GM12878 (cell line): ENCODE measurements at regions not wholly inside any gene's neighbourhood (a gene's known extent, or its start where the extent isn't known, plus 50 kb on each side); places are given as distances from the start of the nearest gene placed in this dataset.

Source experiments
- ATAC-seq: fragments of 200-7000 bp; cut with Tn5 transposase; 3 replicates; pipeline ENCODE4 v1.9.1; 2020; ENCODE audit warnings: mild to moderate bottlenecking, moderate library complexity
- BruUV-seq: library from RNA; stranded (reverse); fragments of 400-500 nt; replicated peaks from 2 replicates; lab custom pipeline; 2021; lab: Mats Ljungman, UMichigan
- CTCF ChIA-PET: fragments of 300-600 bp; sonication (Branson Sonifier 250); formaldehyde crosslinking; extraction: SDS; loops from one replicate; lab custom pipeline; 2021; ENCODE audit warnings: inconsistent platforms; lab: Yijun Ruan, JAX
- POLR2A ChIA-PET: fragments of 350-600 bp; formaldehyde crosslinking; extraction: SDS; loops from one replicate; lab custom pipeline; 2021; ENCODE audit warnings: inconsistent platforms; lab: Charles Lee
- RAD21 ChIA-PET: fragments of 300-600 bp; sonication (Branson Sonifier 250); formaldehyde crosslinking; loops from one replicate; lab custom pipeline; 2023; ENCODE audit warnings: antibody characterized with exemption; ENCODE audit not compliant: unreplicated experiment; lab: Charles Lee
- SMC1A ChIA-PET: fragments of 300-600 bp; sonication (Branson Sonifier 250); formaldehyde crosslinking; loops from one replicate; lab custom pipeline; 2023; ENCODE audit not compliant: unreplicated experiment, uncharacterized antibody; lab: Charles Lee
- DNase-seq: peaks from one replicate; pipeline ENCODE4 v3.0.0-alpha.2; 2011; ENCODE audit warnings: low read depth, low spot score
- FAIRE-seq: peaks from 3 replicates; lab custom pipeline; 2011; peaks lifted over from hg19 to GRCh38; lab: Jason Lieb, UNC
- H2AFZ ChIP-seq: 2 replicates; pipeline ENCODE4 v1.6.0; 2011; ENCODE audit warnings: low read depth, low read length, control low read depth; ENCODE audit not compliant: control insufficient read depth
- H3K27ac ChIP-seq: 2 replicates; pipeline ENCODE4 v1.5.1; 2011; ENCODE audit warnings: control low read depth; ENCODE audit not compliant: control insufficient read depth, insufficient read depth
- H3K27me3 ChIP-seq, 2 experiments: replicated peaks in 1 of 2; 2 replicates each; pipeline versions ENCODE4 v1.6.0 to v1.6.1; 2011; ENCODE audit warnings: low read length in 1 of 2; ENCODE audit not compliant: control insufficient read depth in 2 of 2, insufficient read depth in 2 of 2
- H3K36me3 ChIP-seq, 2 experiments: 2 replicates each; pipeline ENCODE4 v1.5.1; 2011; ENCODE audit warnings: low read length in 1 of 2; ENCODE audit not compliant: control insufficient read depth in 2 of 2, insufficient read depth in 2 of 2
- H3K4me1 ChIP-seq: 2 replicates; pipeline ENCODE4 v1.6.1; 2011; ENCODE audit warnings: mild to moderate bottlenecking, low read length, moderate library complexity, mixed read lengths; ENCODE audit not compliant: control insufficient read depth, insufficient read depth
- H3K4me2 ChIP-seq: 2 replicates; pipeline ENCODE4 v1.6.0; 2011; ENCODE audit warnings: control low read depth; ENCODE audit not compliant: control insufficient read depth, insufficient read depth
- H3K4me3 ChIP-seq: fragments of 200-600 bp; sonication (generic); 2 replicates; pipeline ENCODE4 v1.5.1; 2016
- H3K79me2 ChIP-seq: 2 replicates; pipeline ENCODE4 v1.6.0; 2011; ENCODE audit warnings: low read length; ENCODE audit not compliant: control insufficient read depth, insufficient read depth
- H3K9ac ChIP-seq: 2 replicates; pipeline ENCODE4 v1.8.0; 2011; ENCODE audit warnings: low read length, control low read depth, mixed read lengths; ENCODE audit not compliant: control insufficient read depth, insufficient read depth
- H3K9me3 ChIP-seq: replicated peaks from 3 replicates; pipeline ENCODE4 v1.5.1; 2011; ENCODE audit warnings: mild to moderate bottlenecking, low read length; ENCODE audit not compliant: control insufficient read depth, insufficient read depth
- H4K20me1 ChIP-seq: 2 replicates; pipeline ENCODE4 v1.6.0; 2011; ENCODE audit not compliant: control insufficient read depth, insufficient read depth
- EZH2 ChIP-seq: IDR thresholded peaks from 2 replicates; pipeline ENCODE4 v1.6.1; 2012; ENCODE audit warnings: low read depth, mild to moderate bottlenecking, control low read depth, inconsistent platforms, low read length, borderline replicate concordance; ENCODE audit not compliant: control insufficient read depth
- FOXM1 ChIP-seq: IDR thresholded peaks from 2 replicates; pipeline ENCODE4 v1.6.1; 2012; ENCODE audit warnings: low read depth, mild to moderate bottlenecking, inconsistent platforms, low read length, moderate library complexity
- KLF5 ChIP-seq: fragments of 450-650 bp; IDR thresholded peaks from 2 replicates; pipeline ENCODE4 v1.6.1; 2014; ENCODE audit warnings: mild to moderate bottlenecking; ENCODE audit not compliant: partially characterized antibody
- MEF2A ChIP-seq: IDR thresholded peaks from 2 replicates; pipeline ENCODE4 v1.6.1; 2011; ENCODE audit warnings: low read depth, mild to moderate bottlenecking, low read length, moderate library complexity; ENCODE audit not compliant: insufficient read depth
- POLR2A ChIP-seq: IDR thresholded peaks from 2 replicates; pipeline ENCODE4 v1.6.1; 2011; ENCODE audit warnings: low read depth, mild to moderate bottlenecking, low read length
- SMAD5 ChIP-seq: IDR thresholded peaks from 2 replicates; pipeline ENCODE4 v1.6.1; 2016; ENCODE audit warnings: antibody characterized with exemption, low read depth
- SREBF1 ChIP-seq: IDR thresholded peaks from 2 replicates; pipeline ENCODE4 v1.6.1; 2012; ENCODE audit warnings: mild to moderate bottlenecking, low read length
- TCF7 ChIP-seq: IDR thresholded peaks from 2 replicates; pipeline ENCODE4 v1.6.1; 2014; ENCODE audit warnings: antibody characterized with exemption, borderline replicate concordance
- ZBED1 ChIP-seq: IDR thresholded peaks from 2 replicates; pipeline ENCODE4 v1.6.1; 2016; ENCODE audit warnings: borderline replicate concordance
- ZNF384 ChIP-seq: IDR thresholded peaks from 2 replicates; pipeline ENCODE4 v1.6.1; 2012; ENCODE audit warnings: low read depth, mild to moderate bottlenecking, low read length, improper control_type of control experiment, borderline replicate concordance
- ZSCAN29 ChIP-seq: fragments of 450-650 bp; IDR thresholded peaks from 2 replicates; pipeline ENCODE4 v1.6.1; 2017; ENCODE audit warnings: mild to moderate bottlenecking, moderate library complexity
- WGBS: methylation state at CpG from one replicate; pipeline ENCODE4 v1.1.6; 2016; ENCODE audit warnings: low lambda C conversion rate; ENCODE audit not compliant: insufficient replicate concordance, insufficient coverage; ENCODE audit errors: missing lambda C conversion rate; 5-methylcytosine and 5-hydroxymethylcytosine counted together
- in situ Hi-C: fragments of 300-500 bp; cut with MboI; formaldehyde crosslinking; loops from 9 replicates; pipeline ENCODE4 v1.14.3; 2018; ENCODE audit warnings: mixed read lengths
- intact Hi-C: fragments of 100-400 bp; cut with micrococcal nuclease; formaldehyde crosslinking; loops from one replicate; pipeline ENCODE4 v1.14.2; 2022; ENCODE audit not compliant: unreplicated experiment
- TF ChIP-seq, protein P1 (sequence below): fragments of 150-350 bp; IDR thresholded peaks from 2 replicates; pipeline ENCODE4 v1.6.1; 2014; ENCODE audit warnings: mild to moderate bottlenecking, low read depth, low read length
- TF ChIP-seq, protein P2 (sequence below): fragments of 150-350 bp; IDR thresholded peaks from 2 replicates; pipeline ENCODE4 v1.6.1; 2016; ENCODE audit warnings: low read depth, low read length

DNA sequence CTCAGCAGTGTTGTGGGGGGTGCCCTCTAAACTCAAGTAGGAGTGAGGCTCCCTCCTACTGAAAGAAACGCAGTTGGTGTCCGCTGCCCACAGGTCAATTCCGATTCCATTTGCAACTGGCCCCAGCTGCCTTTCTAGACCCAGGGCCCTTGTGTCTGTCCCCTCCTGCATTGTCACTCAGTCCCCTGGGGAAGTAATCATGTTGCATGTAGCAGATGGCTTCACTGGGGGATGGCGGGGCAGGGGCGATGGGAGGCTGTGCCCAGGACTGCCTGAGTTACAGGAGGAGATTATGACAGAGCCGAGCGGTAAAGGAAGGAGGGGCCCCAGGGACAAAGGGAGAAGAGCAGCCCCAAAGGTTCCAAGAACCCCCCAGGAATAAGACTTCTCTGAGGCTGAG lies 62.5 kb upstream of the SH3RF3 start:
- ChIA-PET SMC1A (no interaction called here), POLR2A (no interaction called here), CTCF (no interaction called here), RAD21 (no interaction called here)
- Histone ChIP-seq H3K27ac (no peak overlapping the region), H3K4me2 (no peak overlapping the region), H3K9me3 (no peaks in the 10 kb centered on the region), H3K36me3 (no peaks in the 10 kb centered on the region), H3K27me3 (no peaks in the 10 kb centered on the region; a peak in 3 of 4 replicates), H3K9ac (no peak overlapping the region), H3K79me2 (no peaks in the 10 kb centered on the region), H3K4me1 (no peaks in the 10 kb centered on the region), H2AFZ (no peak overlapping the region), H3K4me3 (no peak overlapping the region), H4K20me1 (no peaks in the 10 kb centered on the region)
- in situ Hi-C loops (no loop called here), intact Hi-C loops (no loop called here)
- DNase-seq (no peak), ATAC-seq (no peak), FAIRE-seq (no peak)
- TF ChIP-seq ZSCAN29 (no peak), SREBF1 (no peak), KLF5 (no peak), ZNF384 (no peak), EZH2 (no peak), ZBED1 (no peak), POLR2A (no peak), SMAD5 (no peak), MEF2A (no peak), TCF7 (no peak), FOXM1 (no peak)
- TF ChIP-seq, protein P1, sequence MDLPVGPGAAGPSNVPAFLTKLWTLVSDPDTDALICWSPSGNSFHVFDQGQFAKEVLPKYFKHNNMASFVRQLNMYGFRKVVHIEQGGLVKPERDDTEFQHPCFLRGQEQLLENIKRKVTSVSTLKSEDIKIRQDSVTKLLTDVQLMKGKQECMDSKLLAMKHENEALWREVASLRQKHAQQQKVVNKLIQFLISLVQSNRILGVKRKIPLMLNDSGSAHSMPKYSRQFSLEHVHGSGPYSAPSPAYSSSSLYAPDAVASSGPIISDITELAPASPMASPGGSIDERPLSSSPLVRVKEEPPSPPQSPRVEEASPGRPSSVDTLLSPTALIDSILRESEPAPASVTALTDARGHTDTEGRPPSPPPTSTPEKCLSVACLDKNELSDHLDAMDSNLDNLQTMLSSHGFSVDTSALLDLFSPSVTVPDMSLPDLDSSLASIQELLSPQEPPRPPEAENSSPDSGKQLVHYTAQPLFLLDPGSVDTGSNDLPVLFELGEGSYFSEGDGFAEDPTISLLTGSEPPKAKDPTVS, result no peak
- TF ChIP-seq, protein P2, sequence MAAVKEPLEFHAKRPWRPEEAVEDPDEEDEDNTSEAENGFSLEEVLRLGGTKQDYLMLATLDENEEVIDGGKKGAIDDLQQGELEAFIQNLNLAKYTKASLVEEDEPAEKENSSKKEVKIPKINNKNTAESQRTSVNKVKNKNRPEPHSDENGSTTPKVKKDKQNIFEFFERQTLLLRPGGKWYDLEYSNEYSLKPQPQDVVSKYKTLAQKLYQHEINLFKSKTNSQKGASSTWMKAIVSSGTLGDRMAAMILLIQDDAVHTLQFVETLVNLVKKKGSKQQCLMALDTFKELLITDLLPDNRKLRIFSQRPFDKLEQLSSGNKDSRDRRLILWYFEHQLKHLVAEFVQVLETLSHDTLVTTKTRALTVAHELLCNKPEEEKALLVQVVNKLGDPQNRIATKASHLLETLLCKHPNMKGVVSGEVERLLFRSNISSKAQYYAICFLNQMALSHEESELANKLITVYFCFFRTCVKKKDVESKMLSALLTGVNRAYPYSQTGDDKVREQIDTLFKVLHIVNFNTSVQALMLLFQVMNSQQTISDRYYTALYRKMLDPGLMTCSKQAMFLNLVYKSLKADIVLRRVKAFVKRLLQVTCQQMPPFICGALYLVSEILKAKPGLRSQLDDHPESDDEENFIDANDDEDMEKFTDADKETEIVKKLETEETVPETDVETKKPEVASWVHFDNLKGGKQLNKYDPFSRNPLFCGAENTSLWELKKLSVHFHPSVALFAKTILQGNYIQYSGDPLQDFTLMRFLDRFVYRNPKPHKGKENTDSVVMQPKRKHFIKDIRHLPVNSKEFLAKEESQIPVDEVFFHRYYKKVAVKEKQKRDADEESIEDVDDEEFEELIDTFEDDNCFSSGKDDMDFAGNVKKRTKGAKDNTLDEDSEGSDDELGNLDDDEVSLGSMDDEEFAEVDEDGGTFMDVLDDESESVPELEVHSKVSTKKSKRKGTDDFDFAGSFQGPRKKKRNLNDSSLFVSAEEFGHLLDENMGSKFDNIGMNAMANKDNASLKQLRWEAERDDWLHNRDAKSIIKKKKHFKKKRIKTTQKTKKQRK, result no peak
- BruUV-seq, result no TSS peak
- WGBS, result 66% methylated on average over 7 of the region's 7 CpGs
